Testis (tissue), 2 donors: ENCODE measurements at regions not wholly inside any gene's neighbourhood (a gene's known extent, or its start where the extent isn't known, plus 50 kb on each side); places are given as distances from the start of the nearest gene placed in this dataset.

Source experiments
- DNase-seq: peaks from one replicate; pipeline ENCODE4 v3.0.0-alpha.2; 2019
- H3K27ac ChIP-seq, 2 donors: fragments of 200-600 bp; sonication (generic); one replicate each; pipeline ENCODE4 v1.5.1; 2019
- H3K27me3 ChIP-seq: fragments of 200-600 bp; sonication (generic); one replicate; pipeline ENCODE4 v1.5.1; 2019
- H3K36me3 ChIP-seq: fragments of 200-600 bp; sonication (generic); one replicate; pipeline ENCODE4 v1.5.1; 2017; ENCODE audit warnings: low read depth; ENCODE audit errors: missing control alignments
- H3K4me1 ChIP-seq: fragments of 200-600 bp; sonication (generic); one replicate; pipeline ENCODE4 v1.5.1; 2019
- H3K4me3 ChIP-seq, 2 donors: fragments of 200-600 bp; sonication (generic); one replicate each; pipeline ENCODE4 v1.5.1; 2017 to 2019
- H3K9me3 ChIP-seq: fragments of 200-600 bp; sonication (generic); one replicate; pipeline ENCODE4 v1.5.1; 2017
- CTCF ChIP-seq, 3 experiments: fragments of 450-650 bp in 2 of 3; fragments of 200-600 bp in 1 of 3; sonication (generic) in 1 of 3; IDR thresholded peaks; one replicate each; pipeline ENCODE4 v1.5.1; 2016 to 2019; ENCODE audit warnings: antibody characterized with exemption in 3 of 3, mild to moderate bottlenecking in 2 of 3, moderate library complexity in 1 of 3
- POLR2A ChIP-seq: fragments of 450-650 bp; IDR thresholded peaks from one replicate; pipeline ENCODE4 v1.6.1; 2017; ENCODE audit warnings: antibody characterized with exemption, mild to moderate bottlenecking, moderate library complexity
- WGBS, 2 donors: methylation state at CpG; one replicate each; pipeline ENCODE4 v1.1.5; 2018; 5-methylcytosine and 5-hydroxymethylcytosine counted together
- intact Hi-C: fragments of 100-400 bp; cut with DNase I; formaldehyde crosslinking; loops from one replicate; pipeline ENCODE4 v1.15.1; 2023; ENCODE audit warnings: low total_unique reads

- Histone ChIP-seq H3K4me1 (no peaks in the 10 kb centered on the region), H3K9me3 (no peaks in the 10 kb centered on the region), H3K4me3 (no peak overlapping the region), H3K27me3 (no peaks in the 10 kb centered on the region), H3K27ac (no peak overlapping the region), H3K36me3 (no peaks in the 10 kb centered on the region)
- TF ChIP-seq POLR2A (no peak), CTCF (IDR thresholded peaks at IDR 0.05) (no peak)
- intact Hi-C loops, result no loop called here
- WGBS, 2 donors, result 84 to 91% methylated on average over 2 of the region's 2 CpGs
- no peak for DNase-seq
Observed at GRCh38 chr2:15686643-15687042, 95.0 kb downstream of the DDX1 start.

DNA sequence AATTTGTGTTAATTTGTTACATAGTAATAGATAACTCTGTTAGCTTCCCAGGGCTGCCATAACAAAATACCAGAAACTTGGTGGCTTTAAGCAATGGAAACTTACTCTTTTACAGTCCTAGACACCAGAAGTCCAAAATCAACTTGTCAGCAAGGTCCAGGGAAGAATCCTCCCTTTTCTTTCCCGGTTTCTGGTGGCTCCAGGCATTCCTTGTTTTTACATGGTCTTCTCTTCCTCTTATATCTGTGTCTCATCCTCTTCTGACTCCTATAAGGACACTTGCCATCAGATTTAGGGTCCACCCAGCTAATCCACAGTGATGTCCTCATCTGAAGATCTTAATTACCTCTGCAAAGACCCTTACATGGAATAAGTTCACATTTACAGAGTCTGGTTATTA, 95.6 kb downstream of the DDX1 start:
- intact Hi-C loops, result no loop called here
- 60 to 76% methylated on average over 1 of the region's 1 CpG for WGBS, 2 donors
- no peaks in the 10 kb centered on the region for H3K36me3 ChIP-seq

GRCh38 chr2:15687720-15688119, 96.1 kb downstream of the DDX1 start:
- DNase-seq, result no peak
- intact Hi-C loops, result no loop called here
- TF ChIP-seq POLR2A, result no peak
- TF ChIP-seq CTCF (IDR thresholded peaks at IDR 0.05), result no peak
- H3K4me1 ChIP-seq, result no peaks in the 10 kb centered on the region
- no peaks in the 10 kb centered on the region for H3K27me3 ChIP-seq
- H3K4me3 ChIP-seq, result no peak overlapping the region
- WGBS, 2 donors, result 80 to 85% methylated on average over 6 of the region's 6 CpGs
- no peaks in the 10 kb centered on the region for H3K9me3 ChIP-seq
- no peaks in the 10 kb centered on the region for H3K36me3 ChIP-seq
- H3K27ac ChIP-seq, result no peak overlapping the region

More for the DNA sequence above, 95.6 kb downstream of the DDX1 start:
- Histone ChIP-seq H3K27ac (no peak overlapping the region), H3K9me3 (no peaks in the 10 kb centered on the region), H3K4me1 (no peaks in the 10 kb centered on the region), H3K4me3 (no peak overlapping the region), H3K27me3 (no peaks in the 10 kb centered on the region)
- DNase-seq, result no peak
- no peak for TF ChIP-seq CTCF (IDR thresholded peaks at IDR 0.05)

DNA sequence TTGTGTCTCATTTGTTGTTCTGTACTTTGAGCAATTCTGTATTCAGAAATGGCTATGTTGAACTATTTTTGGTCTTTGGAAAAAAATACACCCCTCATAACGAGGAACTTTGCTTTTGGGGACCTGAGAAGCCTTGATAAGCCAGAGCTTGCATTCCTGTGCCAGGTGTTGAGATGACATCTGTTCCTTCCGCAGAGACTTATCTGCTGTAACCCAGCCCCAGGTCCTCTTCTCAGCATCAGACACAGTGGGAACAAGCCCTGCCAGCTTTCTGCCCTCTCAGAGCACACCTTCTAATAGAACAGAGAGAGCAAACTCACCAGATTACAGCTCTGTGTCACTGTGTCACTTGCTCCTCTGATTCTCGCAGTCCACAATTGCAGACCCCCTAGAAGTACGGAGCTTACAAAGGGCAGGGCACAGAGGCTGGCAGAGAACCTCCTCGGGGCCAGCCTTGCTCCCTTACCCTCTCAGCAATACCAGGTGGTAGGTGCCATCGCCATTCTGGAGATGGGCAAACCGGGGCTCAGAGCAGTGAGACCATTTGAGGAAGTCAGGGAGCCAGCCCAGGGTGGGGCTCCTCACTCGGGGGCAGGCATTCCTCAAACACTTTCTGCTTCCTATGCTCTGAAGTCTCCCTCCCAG, 97.4 kb downstream of the DDX1 start:
- intact Hi-C loops, result no loop called here
- WGBS, 2 donors, result 29 to 60% methylated on average over 5 to 8 of the region's 8 CpGs
- Histone ChIP-seq H3K4me3 (no peak overlapping the region), H3K27me3 (no peaks in the 10 kb centered on the region), H3K27ac (no peak overlapping the region), H3K4me1 (no peaks in the 10 kb centered on the region), H3K9me3 (no peaks in the 10 kb centered on the region), H3K36me3 (no peaks in the 10 kb centered on the region)
- no peak for DNase-seq
- TF ChIP-seq CTCF (IDR thresholded peaks at IDR 0.05), result no peak
- TF ChIP-seq POLR2A, result no peak

DNA sequence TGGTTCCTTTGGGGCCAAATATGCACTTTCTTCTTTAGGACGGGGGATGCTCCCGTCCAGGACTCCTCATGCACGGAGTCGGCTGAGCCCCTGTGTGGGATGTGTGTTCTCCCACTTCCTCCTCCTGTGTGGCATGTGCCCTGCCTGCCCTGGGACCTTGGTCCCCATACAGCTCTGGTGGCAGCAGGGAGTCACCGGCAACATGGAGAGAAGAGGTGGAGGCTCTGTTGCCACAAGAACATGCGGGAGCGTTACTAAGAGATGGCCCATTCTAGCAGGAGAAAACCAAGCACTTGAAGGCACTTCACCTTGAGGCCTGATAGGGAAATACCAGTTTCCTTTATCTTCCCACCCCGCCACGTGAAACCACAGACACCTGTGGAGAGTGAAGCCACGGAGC, 98.0 kb downstream of the DDX1 start:
- Histone ChIP-seq H3K4me1 (no peaks in the 10 kb centered on the region), H3K9me3 (no peaks in the 10 kb centered on the region), H3K27me3 (no peaks in the 10 kb centered on the region), H3K36me3 (no peaks in the 10 kb centered on the region), H3K27ac (no peak overlapping the region), H3K4me3 (peak overlapping the region in 1 of 2 donors; percentile 37)
- TF ChIP-seq CTCF (IDR thresholded peaks at IDR 0.05) (no peak), POLR2A (no peak)
- DNase-seq, result no peak
- WGBS, 2 donors, result 40 to 42% methylated on average over 10 of the region's 10 CpGs
- intact Hi-C loops, result no loop called here
